GM23338 (cell line): ENCODE measurements at regions not wholly inside any gene's neighbourhood (a gene's known extent, or its start where the extent isn't known, plus 50 kb on each side); places are given as distances from the start of the nearest gene placed in this dataset.

ENCODE experiments used
- ATAC-seq: fragments of 200-7000 bp; cut with Tn5 transposase; 3 replicates; pipeline ENCODE4 v1.9.1; 2020
- DNase-seq: peaks from one replicate; pipeline ENCODE4 v3.0.0-alpha.2; 2015; ENCODE audit warnings: low spot score
- H2AFZ ChIP-seq: fragments of 200-600 bp; sonication (generic); 2 replicates; pipeline ENCODE4 v1.8.0; 2016; ENCODE audit warnings: antibody characterized with exemption, mild to moderate bottlenecking, moderate library complexity
- H3F3A ChIP-seq: fragments of 200-600 bp; sonication (generic); replicated peaks from 2 replicates; pipeline ENCODE4 v1.8.0; 2017; ENCODE audit warnings: antibody characterized with exemption, mixed run types, low read depth
- H3K27ac ChIP-seq: fragments of 200-600 bp; sonication (generic); 2 replicates; pipeline ENCODE4 v1.6.1; 2016; ENCODE audit warnings: low read depth
- H3K27me3 ChIP-seq: fragments of 200-600 bp; sonication (generic); 2 replicates; pipeline ENCODE4 v1.8.0; 2016; ENCODE audit warnings: mild to moderate bottlenecking, mixed run types, moderate library complexity; ENCODE audit not compliant: insufficient read depth
- H3K36me3 ChIP-seq: fragments of 200-600 bp; sonication (generic); 2 replicates; pipeline ENCODE4 v1.8.0; 2016; ENCODE audit warnings: mild to moderate bottlenecking; ENCODE audit not compliant: insufficient read depth
- H3K4me1 ChIP-seq: fragments of 200-600 bp; sonication (generic); 2 replicates; pipeline ENCODE4 v1.8.0; 2016; ENCODE audit warnings: mild to moderate bottlenecking, moderate library complexity; ENCODE audit not compliant: insufficient read depth
- H3K4me2 ChIP-seq: fragments of 200-600 bp; sonication (generic); 2 replicates; pipeline ENCODE4 v1.7.1; 2017; ENCODE audit warnings: mixed run types
- H3K4me3 ChIP-seq: fragments of 200-600 bp; sonication (generic); 2 replicates; pipeline ENCODE4 v1.6.1; 2016; ENCODE audit warnings: mixed run types
- H3K79me2 ChIP-seq: fragments of 200-600 bp; sonication (generic); replicated peaks from 2 replicates; pipeline ENCODE4 v1.8.0; 2017; ENCODE audit warnings: mild to moderate bottlenecking; ENCODE audit not compliant: insufficient read depth
- H3K9me2 ChIP-seq: fragments of 200-600 bp; sonication (generic); 2 replicates; pipeline ENCODE4 v1.8.0; 2017; ENCODE audit not compliant: insufficient read depth
- H4K20me1 ChIP-seq: fragments of 200-600 bp; sonication (generic); replicated peaks from 2 replicates; pipeline ENCODE4 v1.8.0; 2017; ENCODE audit warnings: mild to moderate bottlenecking; ENCODE audit not compliant: insufficient read depth
- H3K27ac Mint-ChIP-seq: 2 replicates; pipeline ENCODE4 v1.8.0; 2020; ENCODE audit warnings: inconsistent platforms, mild to moderate bottlenecking, moderate library complexity, mixed read lengths
- H3K27me3 Mint-ChIP-seq: 3 replicates; pipeline ENCODE4 v1.8.0; 2022; ENCODE audit warnings: low read depth, mild to moderate bottlenecking, moderate library complexity, mixed read lengths, inconsistent platforms; ENCODE audit not compliant: insufficient read depth, poor library complexity
- H3K36me3 Mint-ChIP-seq: 3 replicates; pipeline ENCODE4 v1.8.0; 2021; ENCODE audit warnings: low read depth, mild to moderate bottlenecking, inconsistent platforms, moderate library complexity, mixed read lengths
- H3K4me1 Mint-ChIP-seq: 3 replicates; pipeline ENCODE4 v1.8.0; 2020; ENCODE audit warnings: mild to moderate bottlenecking, inconsistent platforms, mixed read lengths
- H3K4me3 Mint-ChIP-seq: 3 replicates; pipeline ENCODE4 v1.8.0; 2021; ENCODE audit warnings: moderate library complexity, mild to moderate bottlenecking, inconsistent platforms, mixed read lengths
- H3K9me3 Mint-ChIP-seq: 3 replicates; pipeline ENCODE4 v1.8.0; 2020; ENCODE audit warnings: moderate library complexity, mild to moderate bottlenecking, inconsistent platforms, mixed read lengths
- JUNB ChIP-seq: IDR thresholded peaks from one replicate; pipeline ENCODE4 v1.6.1; 2016; ENCODE audit warnings: antibody characterized with exemption; ENCODE audit not compliant: unreplicated experiment
- STAT1 ChIP-seq: IDR thresholded peaks from one replicate; pipeline ENCODE4 v1.6.1; 2016; ENCODE audit warnings: antibody characterized with exemption; ENCODE audit not compliant: unreplicated experiment
- ZNF114 ChIP-seq: fragments of 250-450 bp; sonication (Bioruptor Pico); IDR thresholded peaks from 2 replicates; pipeline ENCODE4 v1.5.0; 2020; ENCODE audit warnings: mild to moderate bottlenecking, moderate library complexity
- ZNF331 ChIP-seq: fragments of 250-450 bp; sonication (Bioruptor Pico); IDR thresholded peaks from 2 replicates; pipeline ENCODE4 v1.5.0; 2020; ENCODE audit warnings: low read depth, mild to moderate bottlenecking, moderate library complexity
- TF ChIP-seq, protein P1 (sequence below), 2 experiments: fragments of 200-600 bp in 1 of 2; sonication (generic) in 1 of 2; conservative IDR thresholded peaks; 2 replicates each; pipeline versions ENCODE4 v1.5.1 to v1.6.1; 2016 to 2017; ENCODE audit warnings: antibody characterized with exemption in 2 of 2, low read depth in 2 of 2, mild to moderate bottlenecking in 2 of 2, moderate library complexity in 1 of 2
- TF ChIP-seq, protein P2 (sequence below): IDR thresholded peaks from one replicate; pipeline ENCODE4 v1.6.1; 2018; ENCODE audit warnings: antibody characterized with exemption; ENCODE audit not compliant: unreplicated experiment
- TF ChIP-seq, protein P3 (sequence below): fragments of 250-450 bp; sonication (Bioruptor Pico); IDR thresholded peaks from 2 replicates; pipeline ENCODE4 v1.5.0; 2020; ENCODE audit warnings: mild to moderate bottlenecking, moderate library complexity

DNA sequence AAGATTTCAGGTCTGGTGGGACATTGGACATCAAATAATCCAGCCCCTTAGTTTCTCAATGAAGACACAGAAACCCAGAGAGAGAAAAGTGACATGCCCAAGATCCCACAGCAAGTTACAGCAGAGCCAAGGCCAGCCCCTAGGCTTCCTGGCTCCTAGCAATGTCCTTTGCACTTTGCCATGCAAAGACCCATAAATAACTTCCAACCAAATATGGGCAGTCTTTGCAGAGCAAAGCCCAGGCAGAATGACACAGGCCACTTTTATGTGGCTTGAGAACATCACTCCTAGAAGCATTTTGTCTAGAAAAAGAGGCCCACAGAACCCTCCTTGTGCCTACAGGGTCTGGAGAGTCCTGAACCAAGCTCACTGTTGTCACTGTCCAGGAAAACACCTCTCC lies 78.1 kb upstream of the ATP6AP2 start:
- Histone ChIP-seq H3K27ac (no peak overlapping the region), H3F3A (no peaks in the 10 kb centered on the region), H4K20me1 (no peaks in the 10 kb centered on the region), H3K4me1 (0 out of 2 replicates have a peak, but pooled peaks cover 3% of the 10 kb centered on the region), H3K27me3 (no peaks in the 10 kb centered on the region), H3K4me3 (no peak overlapping the region), H3K79me2 (no peaks in the 10 kb centered on the region), H3K36me3 (no peaks in the 10 kb centered on the region), H3K9me2 (no peaks in the 10 kb centered on the region), H3K4me2 (no peak overlapping the region), H2AFZ (no peak overlapping the region)
- H3K27ac Mint-ChIP-seq = no peak overlapping the region
- DNase-seq (no peak), ATAC-seq (no peak)
- H3K27me3 Mint-ChIP-seq = peaks cover 5% of the 10 kb centered on the region
- TF ChIP-seq STAT1 (no peak), JUNB (no peak), ZNF114 (CRISPR knock-in tag) (no peak), ZNF331 (CRISPR knock-in tag) (no peak)
- TF ChIP-seq, protein P1, sequence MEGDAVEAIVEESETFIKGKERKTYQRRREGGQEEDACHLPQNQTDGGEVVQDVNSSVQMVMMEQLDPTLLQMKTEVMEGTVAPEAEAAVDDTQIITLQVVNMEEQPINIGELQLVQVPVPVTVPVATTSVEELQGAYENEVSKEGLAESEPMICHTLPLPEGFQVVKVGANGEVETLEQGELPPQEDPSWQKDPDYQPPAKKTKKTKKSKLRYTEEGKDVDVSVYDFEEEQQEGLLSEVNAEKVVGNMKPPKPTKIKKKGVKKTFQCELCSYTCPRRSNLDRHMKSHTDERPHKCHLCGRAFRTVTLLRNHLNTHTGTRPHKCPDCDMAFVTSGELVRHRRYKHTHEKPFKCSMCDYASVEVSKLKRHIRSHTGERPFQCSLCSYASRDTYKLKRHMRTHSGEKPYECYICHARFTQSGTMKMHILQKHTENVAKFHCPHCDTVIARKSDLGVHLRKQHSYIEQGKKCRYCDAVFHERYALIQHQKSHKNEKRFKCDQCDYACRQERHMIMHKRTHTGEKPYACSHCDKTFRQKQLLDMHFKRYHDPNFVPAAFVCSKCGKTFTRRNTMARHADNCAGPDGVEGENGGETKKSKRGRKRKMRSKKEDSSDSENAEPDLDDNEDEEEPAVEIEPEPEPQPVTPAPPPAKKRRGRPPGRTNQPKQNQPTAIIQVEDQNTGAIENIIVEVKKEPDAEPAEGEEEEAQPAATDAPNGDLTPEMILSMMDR (conservative IDR thresholded peaks at IDR 0.05; ENCODE audit: low read depth in 2 of 2) = no peak
- TF ChIP-seq, protein P2, sequence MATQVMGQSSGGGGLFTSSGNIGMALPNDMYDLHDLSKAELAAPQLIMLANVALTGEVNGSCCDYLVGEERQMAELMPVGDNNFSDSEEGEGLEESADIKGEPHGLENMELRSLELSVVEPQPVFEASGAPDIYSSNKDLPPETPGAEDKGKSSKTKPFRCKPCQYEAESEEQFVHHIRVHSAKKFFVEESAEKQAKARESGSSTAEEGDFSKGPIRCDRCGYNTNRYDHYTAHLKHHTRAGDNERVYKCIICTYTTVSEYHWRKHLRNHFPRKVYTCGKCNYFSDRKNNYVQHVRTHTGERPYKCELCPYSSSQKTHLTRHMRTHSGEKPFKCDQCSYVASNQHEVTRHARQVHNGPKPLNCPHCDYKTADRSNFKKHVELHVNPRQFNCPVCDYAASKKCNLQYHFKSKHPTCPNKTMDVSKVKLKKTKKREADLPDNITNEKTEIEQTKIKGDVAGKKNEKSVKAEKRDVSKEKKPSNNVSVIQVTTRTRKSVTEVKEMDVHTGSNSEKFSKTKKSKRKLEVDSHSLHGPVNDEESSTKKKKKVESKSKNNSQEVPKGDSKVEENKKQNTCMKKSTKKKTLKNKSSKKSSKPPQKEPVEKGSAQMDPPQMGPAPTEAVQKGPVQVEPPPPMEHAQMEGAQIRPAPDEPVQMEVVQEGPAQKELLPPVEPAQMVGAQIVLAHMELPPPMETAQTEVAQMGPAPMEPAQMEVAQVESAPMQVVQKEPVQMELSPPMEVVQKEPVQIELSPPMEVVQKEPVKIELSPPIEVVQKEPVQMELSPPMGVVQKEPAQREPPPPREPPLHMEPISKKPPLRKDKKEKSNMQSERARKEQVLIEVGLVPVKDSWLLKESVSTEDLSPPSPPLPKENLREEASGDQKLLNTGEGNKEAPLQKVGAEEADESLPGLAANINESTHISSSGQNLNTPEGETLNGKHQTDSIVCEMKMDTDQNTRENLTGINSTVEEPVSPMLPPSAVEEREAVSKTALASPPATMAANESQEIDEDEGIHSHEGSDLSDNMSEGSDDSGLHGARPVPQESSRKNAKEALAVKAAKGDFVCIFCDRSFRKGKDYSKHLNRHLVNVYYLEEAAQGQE = no peak
- TF ChIP-seq, protein P3, sequence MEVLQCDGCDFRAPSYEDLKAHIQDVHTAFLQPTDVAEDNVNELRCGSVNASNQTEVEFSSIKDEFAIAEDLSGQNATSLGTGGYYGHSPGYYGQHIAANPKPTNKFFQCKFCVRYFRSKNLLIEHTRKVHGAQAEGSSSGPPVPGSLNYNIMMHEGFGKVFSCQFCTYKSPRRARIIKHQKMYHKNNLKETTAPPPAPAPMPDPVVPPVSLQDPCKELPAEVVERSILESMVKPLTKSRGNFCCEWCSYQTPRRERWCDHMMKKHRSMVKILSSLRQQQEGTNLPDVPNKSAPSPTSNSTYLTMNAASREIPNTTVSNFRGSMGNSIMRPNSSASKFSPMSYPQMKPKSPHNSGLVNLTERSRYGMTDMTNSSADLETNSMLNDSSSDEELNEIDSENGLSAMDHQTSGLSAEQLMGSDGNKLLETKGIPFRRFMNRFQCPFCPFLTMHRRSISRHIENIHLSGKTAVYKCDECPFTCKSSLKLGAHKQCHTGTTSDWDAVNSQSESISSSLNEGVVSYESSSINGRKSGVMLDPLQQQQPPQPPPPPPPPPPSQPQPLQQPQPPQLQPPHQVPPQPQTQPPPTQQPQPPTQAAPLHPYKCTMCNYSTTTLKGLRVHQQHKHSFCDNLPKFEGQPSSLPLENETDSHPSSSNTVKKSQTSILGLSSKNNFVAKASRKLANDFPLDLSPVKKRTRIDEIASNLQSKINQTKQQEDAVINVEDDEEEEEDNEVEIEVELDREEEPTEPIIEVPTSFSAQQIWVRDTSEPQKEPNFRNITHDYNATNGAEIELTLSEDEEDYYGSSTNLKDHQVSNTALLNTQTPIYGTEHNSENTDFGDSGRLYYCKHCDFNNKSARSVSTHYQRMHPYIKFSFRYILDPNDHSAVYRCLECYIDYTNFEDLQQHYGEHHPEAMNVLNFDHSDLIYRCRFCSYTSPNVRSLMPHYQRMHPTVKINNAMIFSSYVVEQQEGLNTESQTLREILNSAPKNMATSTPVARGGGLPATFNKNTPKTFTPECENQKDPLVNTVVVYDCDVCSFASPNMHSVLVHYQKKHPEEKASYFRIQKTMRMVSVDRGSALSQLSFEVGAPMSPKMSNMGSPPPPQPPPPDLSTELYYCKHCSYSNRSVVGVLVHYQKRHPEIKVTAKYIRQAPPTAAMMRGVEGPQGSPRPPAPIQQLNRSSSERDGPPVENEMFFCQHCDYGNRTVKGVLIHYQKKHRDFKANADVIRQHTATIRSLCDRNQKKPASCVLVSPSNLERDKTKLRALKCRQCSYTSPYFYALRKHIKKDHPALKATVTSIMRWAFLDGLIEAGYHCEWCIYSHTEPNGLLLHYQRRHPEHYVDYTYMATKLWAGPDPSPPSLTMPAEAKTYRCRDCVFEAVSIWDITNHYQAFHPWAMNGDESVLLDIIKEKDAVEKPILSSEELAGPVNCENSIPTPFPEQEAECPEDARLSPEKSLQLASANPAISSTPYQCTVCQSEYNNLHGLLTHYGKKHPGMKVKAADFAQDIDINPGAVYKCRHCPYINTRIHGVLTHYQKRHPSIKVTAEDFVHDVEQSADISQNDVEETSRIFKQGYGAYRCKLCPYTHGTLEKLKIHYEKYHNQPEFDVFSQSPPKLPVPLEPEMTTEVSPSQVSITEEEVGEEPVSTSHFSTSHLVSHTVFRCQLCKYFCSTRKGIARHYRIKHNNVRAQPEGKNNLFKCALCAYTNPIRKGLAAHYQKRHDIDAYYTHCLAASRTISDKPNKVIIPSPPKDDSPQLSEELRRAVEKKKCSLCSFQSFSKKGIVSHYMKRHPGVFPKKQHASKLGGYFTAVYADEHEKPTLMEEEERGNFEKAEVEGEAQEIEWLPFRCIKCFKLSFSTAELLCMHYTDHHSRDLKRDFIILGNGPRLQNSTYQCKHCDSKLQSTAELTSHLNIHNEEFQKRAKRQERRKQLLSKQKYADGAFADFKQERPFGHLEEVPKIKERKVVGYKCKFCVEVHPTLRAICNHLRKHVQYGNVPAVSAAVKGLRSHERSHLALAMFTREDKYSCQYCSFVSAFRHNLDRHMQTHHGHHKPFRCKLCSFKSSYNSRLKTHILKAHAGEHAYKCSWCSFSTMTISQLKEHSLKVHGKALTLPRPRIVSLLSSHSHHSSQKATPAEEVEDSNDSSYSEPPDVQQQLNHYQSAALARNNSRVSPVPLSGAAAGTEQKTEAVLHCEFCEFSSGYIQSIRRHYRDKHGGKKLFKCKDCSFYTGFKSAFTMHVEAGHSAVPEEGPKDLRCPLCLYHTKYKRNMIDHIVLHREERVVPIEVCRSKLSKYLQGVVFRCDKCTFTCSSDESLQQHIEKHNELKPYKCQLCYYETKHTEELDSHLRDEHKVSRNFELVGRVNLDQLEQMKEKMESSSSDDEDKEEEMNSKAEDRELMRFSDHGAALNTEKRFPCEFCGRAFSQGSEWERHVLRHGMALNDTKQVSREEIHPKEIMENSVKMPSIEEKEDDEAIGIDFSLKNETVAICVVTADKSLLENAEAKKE = no peak
- peaks cover 7% of the 10 kb centered on the region; the same call in 2 of the 3 replicates for H3K4me1 Mint-ChIP-seq
- no peak overlapping the region for H3K4me3 Mint-ChIP-seq
- H3K9me3 Mint-ChIP-seq = no peaks in the 10 kb centered on the region
- no peaks in the 10 kb centered on the region for H3K36me3 Mint-ChIP-seq
